COLO668 (cell line): ENCODE measurements at regions not wholly inside any gene's neighbourhood (a gene's known extent, or its start where the extent isn't known, plus 50 kb on each side); places are given as distances from the start of the nearest gene placed in this dataset.

Experiments
- DNase-seq: peaks from one replicate; lab custom pipeline; 2025; ENCODE audit not compliant: unreplicated experiment; lab: John Stamatoyannopoulos, UW

DNA sequence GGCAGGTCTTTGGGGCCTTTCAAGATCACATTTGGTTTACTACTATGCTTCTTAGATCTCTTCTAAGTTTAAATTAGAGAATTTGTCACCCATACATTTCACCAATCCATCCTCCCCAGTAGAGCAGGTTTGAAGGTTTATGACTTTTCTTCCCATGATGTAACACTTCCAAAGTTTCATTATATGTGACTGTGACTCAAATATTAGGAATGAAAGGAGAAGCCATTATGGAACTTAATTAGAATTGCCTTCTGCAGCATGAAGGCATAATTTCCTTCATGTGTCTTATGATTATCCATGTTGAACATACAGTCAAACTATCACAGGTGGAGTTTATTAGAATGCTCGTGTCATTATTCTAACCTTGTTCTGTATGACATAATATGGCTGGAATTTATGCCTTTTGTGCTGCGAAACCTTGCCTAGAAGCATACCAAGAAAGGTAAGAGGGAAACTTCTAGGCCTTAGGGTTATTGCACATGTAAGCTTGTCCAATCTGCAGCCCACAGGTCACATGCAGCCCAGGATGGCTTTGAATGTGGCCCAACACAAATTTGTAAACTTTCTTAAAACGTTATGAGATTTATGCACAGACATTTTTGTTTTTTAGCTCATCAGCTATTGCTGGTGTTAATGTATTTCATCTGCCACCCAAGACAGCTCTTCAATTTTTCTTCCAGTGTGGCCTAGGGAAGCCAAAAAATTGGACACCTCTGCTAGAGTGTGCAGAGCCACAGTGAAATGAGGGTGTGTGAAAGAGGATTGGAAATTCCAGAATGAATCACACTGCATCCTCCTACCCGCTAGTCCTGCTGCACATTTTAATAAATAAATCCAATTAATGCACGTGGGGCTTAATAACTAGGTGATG is 133.6 kb downstream of the TMEM26 start:
- no peak for DNase-seq

DNA sequence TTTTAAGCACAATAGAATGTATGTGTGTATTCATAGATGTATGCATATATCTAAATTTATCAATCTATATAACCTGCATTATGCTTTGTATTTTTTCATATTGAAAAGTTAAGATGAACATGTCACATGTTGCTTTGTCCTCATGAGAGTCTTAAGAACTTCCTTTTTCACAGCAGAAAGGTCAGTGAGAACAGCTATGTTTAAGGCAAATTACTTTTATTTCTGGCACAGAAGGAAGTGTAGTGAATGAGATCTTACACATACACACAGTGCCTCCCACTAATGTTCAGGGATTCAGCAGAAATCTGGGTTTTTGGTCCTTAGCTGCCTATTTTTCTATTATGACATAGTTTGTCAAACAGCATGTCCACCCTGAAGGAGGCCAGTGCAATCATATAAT is 134.8 kb downstream of the TMEM26 start:
- DNase-seq, result no peak

DNA sequence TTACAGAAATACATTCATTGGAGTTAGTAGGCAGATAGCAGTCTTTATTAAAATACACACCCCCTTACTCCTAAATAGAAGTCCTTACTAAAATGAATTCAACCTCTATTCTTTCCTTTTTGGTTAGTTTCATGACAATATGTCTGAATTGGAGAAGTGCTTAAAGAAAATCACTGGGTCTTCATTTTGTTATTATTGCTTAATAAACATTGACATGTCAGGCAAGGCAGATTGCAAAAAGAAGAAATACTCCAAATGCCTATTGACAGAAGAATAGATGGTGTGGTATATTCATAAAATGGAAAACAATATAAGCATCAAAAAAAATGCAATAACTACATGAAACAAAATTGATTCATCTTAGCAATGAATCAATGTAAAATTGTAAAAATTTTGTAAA is 135.5 kb downstream of the TMEM26 start:
- no peak for DNase-seq

DNA sequence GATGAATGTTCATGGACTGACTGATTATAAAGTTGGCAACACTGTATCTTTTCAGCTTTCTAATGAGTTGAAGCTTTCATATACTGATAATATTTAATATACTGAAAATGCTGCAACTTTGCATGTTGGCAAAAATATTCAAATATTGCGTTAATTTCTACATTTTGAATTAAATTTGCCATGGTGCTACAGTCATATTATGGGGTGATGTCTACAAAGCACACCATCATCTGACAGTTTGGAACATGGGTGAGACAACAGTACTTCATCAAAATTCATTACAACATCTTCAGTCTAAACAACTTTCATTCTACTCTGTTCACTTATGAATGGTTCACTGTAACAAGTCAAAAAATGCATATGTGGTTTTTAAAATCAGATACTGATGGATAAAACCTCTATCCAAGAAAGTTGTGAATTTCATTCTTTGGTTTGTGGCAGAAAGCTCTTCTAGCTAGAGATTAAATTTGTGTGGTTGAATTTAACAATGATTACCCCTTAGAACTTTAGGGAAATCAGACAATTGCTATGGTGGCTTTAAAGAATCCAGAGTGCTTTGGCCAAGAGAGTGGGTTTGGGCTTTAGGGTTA is 136.4 kb downstream of the TMEM26 start:
- DNase-seq, result no peak

DNA sequence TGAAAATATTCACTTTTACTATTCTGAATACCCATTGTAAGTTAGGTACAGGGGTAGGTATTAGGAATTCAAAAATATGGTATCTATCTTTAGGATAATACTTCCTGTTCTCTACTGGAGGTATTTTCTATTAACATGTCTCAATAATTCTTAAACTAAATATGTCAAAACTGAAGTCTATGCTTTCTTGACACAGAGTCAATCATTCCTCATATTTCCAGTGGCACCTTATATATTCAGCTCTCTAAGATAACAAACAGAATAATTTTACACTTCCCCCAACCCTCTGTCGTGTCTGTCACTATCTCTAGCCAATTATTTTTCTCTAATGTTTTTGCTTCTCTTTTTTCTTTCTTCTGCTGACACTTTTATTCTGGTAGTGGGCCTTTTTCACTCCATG is 138.9 kb downstream of the TMEM26 start:
- no peak for DNase-seq

DNA sequence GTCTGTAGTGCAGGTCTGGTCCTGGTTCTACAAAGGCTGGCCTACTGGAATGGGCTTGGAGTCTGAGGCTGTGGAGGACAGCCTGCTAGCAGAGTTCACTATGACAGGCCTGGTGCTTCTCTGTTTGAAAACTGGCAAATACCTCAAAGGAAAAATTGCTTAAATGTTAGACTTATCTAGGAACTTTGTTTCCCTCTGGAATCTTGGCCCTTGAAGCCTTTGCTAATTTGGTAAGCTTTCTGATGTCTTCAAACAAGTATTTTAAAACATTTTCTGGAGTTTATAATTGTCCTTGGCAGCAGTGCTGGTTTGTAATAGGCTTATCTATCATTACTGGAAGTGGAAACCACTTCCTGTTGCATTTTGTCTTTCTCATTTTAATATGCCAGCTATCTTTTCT is 139.7 kb downstream of the TMEM26 start:
- no peak for DNase-seq

DNA sequence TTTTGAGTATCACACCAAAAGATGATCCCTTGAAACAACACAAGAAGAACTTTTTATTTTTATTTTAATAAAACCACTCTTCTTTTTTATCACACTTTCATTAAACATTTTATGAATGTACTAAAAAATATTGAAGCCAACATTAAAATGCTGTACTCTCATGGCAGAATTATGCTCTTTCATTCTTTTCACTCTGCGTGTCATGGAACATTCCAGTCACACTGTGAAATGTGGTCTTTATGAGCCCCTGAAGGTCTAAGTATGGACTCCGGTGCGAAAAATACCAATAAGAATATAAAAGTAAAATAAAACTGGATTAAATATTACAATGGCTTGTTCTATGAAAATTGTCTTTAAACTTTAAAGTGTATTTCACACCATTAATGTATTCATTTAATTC is 148.4 kb downstream of the TMEM26 start:
- DNase-seq, result no peak

DNA sequence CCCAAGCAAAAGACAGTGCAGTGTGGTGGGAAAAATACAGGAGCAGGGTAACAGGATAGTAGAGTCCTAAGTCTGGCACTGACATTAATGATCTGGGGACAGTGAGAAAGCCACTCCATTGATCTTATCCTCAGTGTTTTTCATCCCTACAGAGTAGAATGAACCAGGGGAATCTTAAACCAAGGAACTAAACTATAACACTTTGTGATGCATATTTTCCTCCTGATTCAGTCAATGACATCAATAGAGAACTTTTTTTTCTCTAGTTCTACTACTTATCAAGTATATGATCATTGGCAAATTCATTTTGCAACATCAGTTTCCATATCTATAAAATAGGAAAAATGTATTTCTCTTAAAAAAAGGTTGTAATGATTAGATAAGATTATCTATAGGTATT is 151.1 kb downstream of the TMEM26 start:
- DNase-seq, result no peak

DNA sequence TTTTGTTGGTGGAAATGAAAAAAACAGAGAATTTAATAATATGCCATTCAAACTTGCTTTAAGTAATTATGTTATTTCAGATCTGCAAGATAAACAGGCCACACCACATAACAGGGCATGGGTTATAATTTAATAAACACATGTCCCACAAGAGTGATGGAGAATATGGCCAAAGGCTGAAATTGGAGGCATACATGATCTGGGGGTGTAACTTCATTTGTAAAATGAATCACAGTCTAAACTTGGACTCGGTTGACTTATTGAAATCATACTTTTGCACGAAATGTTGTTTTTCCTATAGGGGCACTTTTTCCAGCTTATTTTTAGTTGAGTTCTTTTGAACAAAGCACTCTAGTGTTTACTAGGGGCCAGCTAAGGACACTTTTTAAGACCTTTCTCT is 151.6 kb downstream of the TMEM26 start:
- DNase-seq, result no peak

DNA sequence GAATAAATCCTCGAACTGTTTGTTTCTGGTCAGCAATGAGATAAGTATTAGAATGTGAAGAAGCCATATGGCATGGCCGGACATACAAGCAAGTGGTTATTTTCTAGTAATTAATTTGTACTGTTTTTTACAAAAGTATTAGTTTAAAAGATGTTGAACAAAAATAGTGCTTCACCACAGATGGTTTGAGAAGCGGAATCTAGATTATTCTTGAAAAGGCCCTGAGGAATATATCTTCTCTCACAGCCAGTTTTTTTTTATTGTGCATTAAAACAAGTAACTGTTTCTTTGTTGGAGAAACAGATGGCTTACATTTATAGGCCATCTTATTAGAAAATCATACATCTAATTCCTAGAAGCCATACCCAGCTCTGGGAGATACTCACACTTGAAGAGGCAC is 153.3 kb downstream of the TMEM26 start:
- DNase-seq, result no peak

DNA sequence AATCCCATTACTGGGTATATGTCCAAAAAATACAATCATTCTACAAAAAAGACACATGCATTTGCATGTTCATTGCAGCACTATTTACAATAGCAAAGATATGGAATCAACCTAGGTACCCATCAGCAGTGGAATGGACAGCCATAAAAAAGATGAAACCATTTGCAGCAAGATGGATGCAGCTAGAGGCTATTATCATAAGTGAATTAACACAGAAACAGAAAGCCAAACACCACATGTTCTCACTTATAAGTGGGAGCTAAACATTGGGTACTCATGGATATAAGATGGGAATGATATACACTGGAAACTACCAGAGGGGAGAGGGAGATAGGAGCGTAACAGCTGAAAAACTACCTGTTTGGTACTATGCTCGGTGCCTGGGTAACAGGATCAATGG is 154.0 kb downstream of the TMEM26 start:
- DNase-seq, result no peak

DNA sequence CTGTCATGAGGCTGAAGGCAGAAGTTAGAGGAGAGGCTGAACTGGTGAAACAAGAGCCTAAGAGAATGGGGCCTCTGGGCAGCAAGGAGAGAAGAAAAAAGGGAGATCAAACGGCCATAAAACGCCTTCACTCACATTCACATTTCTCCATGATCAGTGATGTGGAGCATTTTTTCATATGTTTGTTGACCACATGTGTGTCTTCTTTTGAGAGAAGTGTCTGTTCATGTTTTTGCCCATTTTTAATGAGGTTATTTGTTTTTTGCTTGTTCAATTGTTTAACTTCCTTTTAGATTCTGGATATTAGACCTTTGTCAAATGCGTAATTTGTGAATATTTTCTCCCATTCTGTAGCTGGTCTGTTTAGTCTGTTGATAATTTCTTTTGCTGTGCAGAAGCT is 155.0 kb downstream of the TMEM26 start:
- DNase-seq, result no peak

DNA sequence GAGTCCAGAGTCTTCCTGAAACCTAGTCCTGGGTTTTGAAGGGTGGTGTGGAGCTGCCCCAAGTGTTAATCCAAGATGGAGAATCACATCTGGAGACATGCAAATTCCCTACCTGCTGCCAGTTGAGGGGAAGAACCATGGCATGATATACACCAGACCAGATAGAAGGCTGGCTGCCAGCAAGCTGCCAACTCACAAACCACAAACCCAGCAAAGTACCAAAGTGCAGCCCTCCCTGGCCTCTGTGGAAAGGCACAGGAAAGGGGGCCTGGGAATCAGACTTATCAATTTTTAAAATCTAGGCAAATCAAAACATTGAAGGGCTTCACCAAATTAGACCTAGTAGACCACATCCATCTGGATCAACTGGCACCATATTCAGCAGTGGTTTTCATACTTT is 157.0 kb downstream of the TMEM26 start:
- DNase-seq, result no peak

DNA sequence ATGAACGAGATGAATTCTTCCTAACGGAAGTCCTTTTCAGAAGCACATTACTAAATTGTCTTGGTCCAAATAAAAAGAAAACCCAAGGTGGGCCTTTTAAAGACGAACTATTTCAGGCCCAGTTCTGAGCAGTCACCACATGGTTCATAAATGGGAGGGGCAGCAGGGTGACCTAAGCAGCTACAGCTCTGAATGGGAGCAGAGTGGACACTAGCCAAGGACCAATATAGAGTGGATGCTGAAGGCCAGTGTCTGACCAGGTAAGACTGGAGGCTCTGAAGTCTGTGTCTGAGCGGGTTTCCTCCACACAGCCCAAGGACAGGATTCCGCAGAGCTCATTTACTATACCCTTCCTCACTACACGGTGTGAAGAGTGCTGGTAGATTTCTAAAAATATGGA is 159.1 kb downstream of the TMEM26 start:
- no peak for DNase-seq

DNA sequence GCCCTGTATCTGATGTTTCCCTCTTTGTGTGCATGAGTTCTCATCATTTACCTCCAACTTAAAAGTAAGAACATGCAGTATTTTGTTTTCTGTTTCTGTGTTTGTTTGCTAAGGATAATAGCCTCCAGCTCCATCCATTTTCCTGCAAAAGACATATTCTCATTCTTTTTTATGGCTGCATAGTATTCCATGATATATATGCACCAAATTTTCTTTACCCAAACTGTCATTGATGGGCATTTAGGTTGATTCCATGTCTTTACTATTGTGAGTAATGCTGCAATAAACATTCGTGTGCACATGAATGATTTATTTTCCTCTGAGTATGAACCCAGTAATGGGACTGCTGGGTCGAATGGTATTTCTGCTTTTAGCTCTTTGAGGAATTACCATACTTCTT is 163.4 kb downstream of the TMEM26 start:
- no peak for DNase-seq

DNA sequence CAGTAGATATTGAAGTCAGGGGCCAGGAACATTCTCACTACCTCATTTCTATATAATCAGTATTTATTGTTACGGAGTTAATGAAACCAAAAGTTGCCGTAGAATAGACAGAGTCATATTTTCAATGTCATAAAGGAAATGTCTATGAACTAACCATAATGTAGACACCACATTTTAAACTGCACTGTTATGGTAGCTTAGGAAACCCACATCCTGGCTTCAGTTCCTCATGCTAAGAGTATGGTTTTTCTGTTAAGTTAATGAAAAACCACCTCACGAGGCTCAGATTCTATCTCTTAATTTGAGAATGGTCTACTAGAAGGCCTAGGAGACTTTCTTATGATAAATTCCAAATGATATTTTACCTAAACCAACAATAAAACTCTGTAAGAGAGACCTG is 166.5 kb downstream of the TMEM26 start:
- no peak for DNase-seq

DNA sequence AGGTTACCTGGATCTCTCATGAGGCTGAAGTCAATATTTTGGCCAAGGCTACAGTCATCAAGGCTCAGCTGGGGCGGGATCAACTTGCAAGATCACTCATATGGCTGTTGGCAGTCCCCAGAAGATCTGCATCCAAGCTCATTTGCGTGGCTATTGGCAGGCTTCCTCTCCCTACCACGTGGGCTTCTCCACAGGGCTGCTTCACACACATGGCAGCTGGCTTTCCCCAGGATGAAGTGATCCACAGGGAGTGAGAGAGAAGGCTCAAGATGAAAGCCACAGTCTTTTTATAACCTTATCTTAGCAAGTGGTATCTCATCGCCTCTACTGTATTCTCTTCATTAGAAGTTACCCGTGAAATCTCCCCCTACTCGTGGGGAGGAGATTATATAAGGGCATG is 167.4 kb downstream of the TMEM26 start:
- no peak for DNase-seq

DNA sequence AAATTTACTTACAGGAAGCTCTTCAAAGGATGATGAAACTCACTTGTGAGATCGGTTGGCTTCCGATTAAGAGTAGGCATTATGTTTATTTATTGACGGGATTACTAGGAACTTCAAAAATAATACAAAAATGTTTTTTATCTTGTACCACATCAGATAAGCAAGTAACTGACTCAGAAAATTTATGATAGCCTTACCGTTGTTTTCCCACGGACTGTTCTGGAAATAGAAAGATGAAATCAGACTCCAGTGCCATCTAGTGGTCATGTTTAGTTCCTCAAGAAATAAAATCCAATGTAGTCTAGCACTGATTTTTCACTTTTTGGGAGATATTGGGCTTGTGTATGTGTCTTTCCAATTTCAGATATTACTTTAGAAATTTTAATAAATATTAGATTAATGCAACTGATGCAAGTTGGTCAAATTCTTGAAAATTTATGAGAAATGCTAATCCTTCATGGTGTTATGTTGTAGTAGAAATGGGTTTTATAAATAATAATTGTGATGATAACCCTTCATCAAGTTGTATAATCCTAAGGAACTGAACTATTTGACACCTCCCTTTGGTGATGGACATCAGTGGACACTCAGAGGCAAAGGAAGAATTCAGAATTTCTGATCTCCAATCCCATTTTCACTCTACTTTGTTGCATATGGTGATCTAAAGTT is 168.8 kb downstream of the TMEM26 start:
- no peak for DNase-seq

DNA sequence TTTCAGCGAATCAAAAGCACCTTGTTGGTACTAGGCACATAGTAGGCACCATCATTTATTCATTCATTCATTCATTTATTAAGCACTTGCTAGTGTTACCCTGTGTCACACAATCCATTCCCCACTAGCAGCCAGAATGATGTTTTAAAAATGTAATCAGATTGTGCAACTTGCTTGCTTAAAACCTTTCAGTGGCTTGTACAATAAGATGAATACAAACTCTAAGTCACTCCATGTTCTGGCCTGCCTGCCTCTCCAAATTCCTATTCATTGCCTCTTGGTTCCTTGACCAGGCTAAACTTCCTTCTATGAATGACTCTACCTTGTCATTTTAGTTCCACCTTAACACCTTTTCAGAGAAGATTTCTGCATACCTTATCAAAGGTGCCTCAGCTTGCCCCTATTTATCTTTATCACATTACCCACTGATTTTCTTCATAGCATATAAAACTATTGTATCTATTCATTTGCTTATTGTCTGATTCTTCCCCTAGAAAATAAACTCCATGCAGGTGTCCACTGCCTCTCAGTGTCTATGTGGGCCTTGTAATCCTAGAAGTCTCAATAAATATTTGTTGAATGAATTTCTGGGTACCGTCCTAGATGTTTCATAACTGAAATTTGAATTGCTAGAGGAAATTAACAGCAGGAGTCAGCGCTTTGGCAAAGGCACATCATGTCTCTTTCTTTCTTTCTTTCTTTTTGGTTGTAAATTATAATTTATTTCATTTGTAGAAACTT is 169.5 kb downstream of the TMEM26 start:
- DNase-seq, result no peak

DNA sequence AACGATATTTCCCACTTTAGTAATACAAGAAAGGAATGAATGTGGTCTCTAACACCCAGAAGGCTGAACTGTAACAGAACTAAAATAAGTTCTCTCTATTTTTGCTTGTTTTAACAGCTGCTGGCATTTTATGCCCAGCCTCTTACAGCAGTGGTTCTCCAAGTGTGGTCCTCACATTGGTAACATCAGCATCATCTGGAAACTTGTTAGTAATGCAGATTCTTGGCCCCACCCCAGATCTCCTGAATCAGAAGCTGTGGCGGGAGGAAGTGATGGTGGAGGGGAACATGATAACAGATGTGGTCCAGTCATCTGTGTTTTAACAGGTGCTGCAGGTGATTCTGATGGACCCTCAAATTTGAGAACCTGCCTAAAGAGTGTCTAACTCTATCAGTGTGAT is 170.1 kb downstream of the TMEM26 start:
- DNase-seq, result no peak

DNA sequence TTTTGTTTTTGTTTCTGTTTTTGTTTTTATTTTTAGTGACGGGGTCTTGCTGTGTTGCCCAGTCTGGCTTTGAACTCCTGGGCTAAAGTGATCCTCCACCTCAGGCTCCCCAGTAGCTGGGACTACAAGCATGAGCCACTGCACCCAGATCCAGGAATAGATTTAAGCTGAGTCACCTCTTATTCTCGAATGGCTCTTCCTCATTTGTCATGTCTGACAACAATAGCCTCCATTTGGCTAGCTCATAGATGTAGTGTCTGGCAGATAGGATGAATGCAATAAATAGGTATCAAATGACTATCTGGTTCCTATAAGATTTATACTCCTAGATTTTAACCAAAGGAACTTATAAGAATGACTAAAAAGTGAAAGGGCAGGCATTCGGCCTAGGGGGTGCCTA is 172.9 kb downstream of the TMEM26 start:
- no peak for DNase-seq

DNA sequence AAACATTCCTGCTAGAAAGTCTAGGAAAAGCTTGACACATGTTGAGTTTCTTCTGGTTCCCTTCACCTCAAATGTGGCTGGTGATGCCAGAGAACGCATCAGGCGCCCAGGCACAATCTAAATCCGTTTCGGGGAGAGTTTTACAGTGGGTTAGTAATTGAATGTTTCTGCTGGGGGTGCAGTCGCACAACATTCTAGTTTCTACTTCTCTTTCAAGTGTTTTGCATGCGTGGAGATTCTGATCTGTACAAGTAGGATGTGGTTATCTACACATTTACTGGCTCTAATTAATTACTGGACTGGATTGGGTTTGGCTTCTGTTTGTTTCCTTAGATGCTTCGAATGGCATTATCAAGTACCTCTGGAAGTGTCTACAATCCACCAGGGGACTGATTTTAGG is 173.8 kb downstream of the TMEM26 start:
- no peak for DNase-seq
